ENCODE measurements at regions not wholly inside any gene's neighbourhood (a gene's known extent, or its start where the extent isn't known, plus 50 kb on each side); places are given as distances from the start of the nearest gene placed in this dataset.

- TF ChIP-seq CTCF (IDR thresholded peaks at IDR 0.05; ENCODE audit: low read depth, low read length) = no peak
- no peak for TF ChIP-seq POLR2A (IDR thresholded peaks at IDR 0.05; ENCODE audit: extremely low read depth, insufficient read length)
- no peak for TF ChIP-seq MAX (IDR thresholded peaks at IDR 0.05; ENCODE audit: low read depth, low read length)
- no peak for TF ChIP-seq MYC (IDR thresholded peaks at IDR 0.05; ENCODE audit: low read depth, low read length)
Observed at GRCh38 chr9:89839952-89840351, 235.1 kb downstream of the GADD45G start.
